HEK293T (cell line): ENCODE measurements at regions not wholly inside any gene's neighbourhood (a gene's known extent, or its start where the extent isn't known, plus 50 kb on each side); places are given as distances from the start of the nearest gene placed in this dataset.

ENCODE experiments used
- BHLHE40 ChIP-seq: fragments of 450-650 bp; IDR thresholded peaks from 2 replicates; pipeline ENCODE4 v1.6.1; 2016; ENCODE audit warnings: mild to moderate bottlenecking, moderate library complexity, borderline replicate concordance
- CTBP1 ChIP-seq: fragments of 450-650 bp; IDR thresholded peaks from 2 replicates; pipeline ENCODE4 v1.6.1; 2016; ENCODE audit warnings: borderline replicate concordance
- ELF4 ChIP-seq: fragments of 450-650 bp; IDR thresholded peaks from 2 replicates; pipeline ENCODE4 v1.6.1; 2017; ENCODE audit warnings: antibody characterized with exemption
- FOXA1 ChIP-seq: fragments of 450-650 bp; IDR thresholded peaks from 2 replicates; pipeline ENCODE4 v1.6.1; 2016; ENCODE audit warnings: mild to moderate bottlenecking
- FOXK2 ChIP-seq: fragments of 450-650 bp; IDR thresholded peaks from 2 replicates; pipeline ENCODE4 v1.6.1; 2016; ENCODE audit warnings: mild to moderate bottlenecking
- L3MBTL2 ChIP-seq: fragments of 450-650 bp; conservative IDR thresholded peaks from 2 replicates; pipeline ENCODE4 v1.6.1; 2016; ENCODE audit warnings: mild to moderate bottlenecking
- LEF1 ChIP-seq: fragments of 450-650 bp; IDR thresholded peaks from 2 replicates; pipeline ENCODE4 v1.6.1; 2017; ENCODE audit warnings: mild to moderate bottlenecking, borderline replicate concordance
- SUZ12 ChIP-seq: fragments of 450-650 bp; IDR thresholded peaks from 2 replicates; pipeline ENCODE4 v1.6.1; 2016; ENCODE audit warnings: mild to moderate bottlenecking
- ZNF384 ChIP-seq: fragments of 450-650 bp; IDR thresholded peaks from 2 replicates; pipeline ENCODE4 v1.6.1; 2016
- TF ChIP-seq, protein P1 (sequence below): fragments of 450-650 bp; IDR thresholded peaks from 2 replicates; pipeline ENCODE4 v1.6.1; 2016

GRCh38 chr9:27929841-27930240 lies 356.6 kb upstream of the C9orf72 start:
- TF ChIP-seq FOXA1 (no peak), FOXK2 (no peak), BHLHE40 (no peak), ZNF384 (no peak), LEF1 (no peak), ELF4 (no peak), CTBP1 (no peak), L3MBTL2 (no peak), SUZ12 (no peak)
- TF ChIP-seq, protein P1, sequence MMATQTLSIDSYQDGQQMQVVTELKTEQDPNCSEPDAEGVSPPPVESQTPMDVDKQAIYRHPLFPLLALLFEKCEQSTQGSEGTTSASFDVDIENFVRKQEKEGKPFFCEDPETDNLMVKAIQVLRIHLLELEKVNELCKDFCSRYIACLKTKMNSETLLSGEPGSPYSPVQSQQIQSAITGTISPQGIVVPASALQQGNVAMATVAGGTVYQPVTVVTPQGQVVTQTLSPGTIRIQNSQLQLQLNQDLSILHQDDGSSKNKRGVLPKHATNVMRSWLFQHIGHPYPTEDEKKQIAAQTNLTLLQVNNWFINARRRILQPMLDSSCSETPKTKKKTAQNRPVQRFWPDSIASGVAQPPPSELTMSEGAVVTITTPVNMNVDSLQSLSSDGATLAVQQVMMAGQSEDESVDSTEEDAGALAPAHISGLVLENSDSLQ, result no peak
